BLaER1 (cell line): ENCODE measurements at regions not wholly inside any gene's neighbourhood (a gene's known extent, or its start where the extent isn't known, plus 50 kb on each side); places are given as distances from the start of the nearest gene placed in this dataset.
A peak's percentile ranks its signal among the peaks of the same experiment; 100 is the strongest.

Source experiments
- H3K27ac ChIP-seq: shearing (Covaris generic); formaldehyde crosslinking; 2 replicates; pipeline ENCODE4 v1.8.1; 2022
- H3K27me3 ChIP-seq: shearing (Covaris generic); formaldehyde crosslinking; 2 replicates; pipeline ENCODE4 v1.8.1; 2022
- H3K36me3 ChIP-seq: shearing (Covaris generic); formaldehyde crosslinking; 2 replicates; pipeline ENCODE4 v1.8.1; 2022
- H3K4me1 ChIP-seq: shearing (Covaris generic); formaldehyde crosslinking; 2 replicates; pipeline ENCODE4 v1.8.1; 2022
- H3K4me2 ChIP-seq: shearing (Covaris generic); formaldehyde crosslinking; 2 replicates; pipeline ENCODE4 v1.8.1; 2022
- H3K4me3 ChIP-seq: shearing (Covaris generic); formaldehyde crosslinking; 2 replicates; pipeline ENCODE4 v1.8.1; 2022
- H3K9ac ChIP-seq: shearing (Covaris generic); formaldehyde crosslinking; 2 replicates; pipeline ENCODE4 v1.8.1; 2022
- H3K9me3 ChIP-seq: shearing (Covaris generic); formaldehyde crosslinking; 2 replicates; pipeline ENCODE4 v1.8.1; 2022
- H4K20me1 ChIP-seq: shearing (Covaris generic); formaldehyde crosslinking; 2 replicates; pipeline ENCODE4 v1.8.1; 2022
- Cebpa-rat ChIP-seq: shearing (Covaris generic); IDR thresholded peaks from 2 replicates; pipeline ENCODE4 v1.8.1; 2022

DNA sequence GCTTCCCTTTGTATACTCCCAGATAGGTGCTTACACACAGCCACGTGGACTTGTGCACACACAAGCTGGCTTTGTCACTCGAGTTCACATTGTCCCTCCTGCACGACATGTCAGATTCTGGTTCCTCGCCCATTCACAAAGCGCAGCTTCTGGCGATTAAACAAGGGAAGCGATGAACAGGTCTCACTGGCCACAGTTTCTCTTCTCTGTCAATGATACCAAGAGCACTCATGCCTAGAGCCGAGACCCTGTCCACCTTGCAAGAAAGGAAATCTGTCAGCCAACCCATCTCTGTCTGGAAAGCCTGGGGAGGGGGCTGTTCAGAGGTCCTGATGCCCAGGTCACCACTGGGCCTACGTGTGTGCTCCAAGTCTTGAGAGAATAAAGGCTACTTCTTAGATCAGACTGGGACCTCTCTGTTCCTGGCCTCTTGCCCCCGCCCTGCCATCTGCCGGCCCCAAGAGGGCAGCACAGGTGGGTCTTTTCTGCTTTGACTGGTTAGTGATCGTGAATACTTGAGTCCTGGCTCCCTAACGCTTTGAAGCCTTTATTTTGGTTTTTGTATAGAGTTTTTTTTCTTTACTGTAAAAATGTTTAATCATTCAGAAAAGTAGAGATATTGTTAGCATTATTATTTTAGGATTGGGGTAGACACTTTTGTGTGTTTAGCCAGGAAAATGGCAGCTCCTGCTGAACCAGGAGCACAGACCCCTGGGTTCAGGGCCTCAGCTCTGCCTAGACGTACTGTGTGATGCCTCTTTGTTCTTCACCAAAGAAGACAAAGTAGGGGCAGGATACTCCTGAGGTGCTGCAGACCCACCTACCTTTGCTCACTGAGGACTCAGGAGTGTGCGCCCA lies 104.7 kb downstream of the MRM1 start:
- Histone ChIP-seq H3K4me2 (no peak overlapping the region), H3K4me1 (no peaks in the 10 kb centered on the region), H3K4me3 (no peak overlapping the region), H3K36me3 (no peaks in the 10 kb centered on the region), H3K9ac (no peak overlapping the region), H3K9me3 (no peaks in the 10 kb centered on the region), H3K27ac (no peak overlapping the region), H3K27me3 (no peaks in the 10 kb centered on the region), H4K20me1 (peaks cover 41% of the 10 kb centered on the region)
- no peak for TF ChIP-seq Cebpa-rat

DNA sequence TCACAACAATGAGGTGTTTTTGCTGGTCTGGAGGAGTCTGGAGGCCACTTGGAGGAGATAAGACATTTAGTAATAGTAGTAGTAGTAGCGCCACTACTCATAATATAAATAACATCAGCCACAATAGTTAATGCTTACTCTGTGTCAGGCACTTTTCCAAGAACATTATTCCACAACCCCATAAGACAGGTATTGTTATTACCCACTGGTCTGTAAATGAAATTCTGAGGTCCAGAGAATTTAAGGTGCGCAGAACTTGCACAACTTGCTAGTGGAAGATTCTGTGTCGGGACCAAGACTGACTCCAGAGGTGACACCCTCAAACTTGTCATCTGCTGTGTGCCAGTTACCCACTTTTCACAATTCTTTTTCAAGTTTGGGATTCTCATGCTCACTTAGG lies 106.5 kb downstream of the MRM1 start:
- H3K27ac ChIP-seq = no peak overlapping the region
- no peaks in the 10 kb centered on the region for H3K27me3 ChIP-seq

DNA sequence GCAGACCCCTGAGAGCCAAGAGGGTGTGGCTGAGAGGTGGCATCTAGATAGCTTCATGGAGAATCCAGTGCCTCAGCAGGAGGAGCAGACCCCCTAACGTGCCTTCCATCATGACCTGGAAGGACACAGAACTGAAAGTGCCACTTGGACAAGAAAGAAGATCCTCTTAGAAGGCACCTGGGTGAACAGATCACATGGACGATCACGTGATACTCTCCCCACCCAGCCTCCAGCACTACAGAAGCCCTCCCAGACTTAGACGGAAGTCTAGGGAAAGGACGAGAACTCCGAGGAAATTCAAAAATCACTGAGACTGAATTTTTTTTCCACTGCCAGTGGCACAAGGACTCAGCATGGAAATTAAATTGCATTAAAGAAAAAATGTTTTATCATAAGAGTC lies 113.4 kb downstream of the MRM1 start:
- H3K27ac ChIP-seq = no peak overlapping the region
- TF ChIP-seq Cebpa-rat = no peak
- H3K27me3 ChIP-seq = no peaks in the 10 kb centered on the region
- no peaks in the 10 kb centered on the region for H3K36me3 ChIP-seq
- H3K4me3 ChIP-seq = no peak overlapping the region
- H3K4me1 ChIP-seq = peaks cover 18% of the 10 kb centered on the region
- H4K20me1 ChIP-seq = no peaks in the 10 kb centered on the region
- H3K9ac ChIP-seq = no peak overlapping the region
- peaks cover 3% of the 10 kb centered on the region; the same call in 1 of the 2 replicates for H3K9me3 ChIP-seq
- H3K4me2 ChIP-seq = no peak overlapping the region

More for the DNA sequence above, 106.5 kb downstream of the MRM1 start:
- Histone ChIP-seq H3K4me2 (no peak overlapping the region), H4K20me1 (peaks cover 32% of the 10 kb centered on the region), H3K9ac (no peak overlapping the region), H3K4me1 (no peaks in the 10 kb centered on the region), H3K9me3 (no peaks in the 10 kb centered on the region), H3K36me3 (no peaks in the 10 kb centered on the region), H3K4me3 (no peak overlapping the region)
- TF ChIP-seq Cebpa-rat = no peak

DNA sequence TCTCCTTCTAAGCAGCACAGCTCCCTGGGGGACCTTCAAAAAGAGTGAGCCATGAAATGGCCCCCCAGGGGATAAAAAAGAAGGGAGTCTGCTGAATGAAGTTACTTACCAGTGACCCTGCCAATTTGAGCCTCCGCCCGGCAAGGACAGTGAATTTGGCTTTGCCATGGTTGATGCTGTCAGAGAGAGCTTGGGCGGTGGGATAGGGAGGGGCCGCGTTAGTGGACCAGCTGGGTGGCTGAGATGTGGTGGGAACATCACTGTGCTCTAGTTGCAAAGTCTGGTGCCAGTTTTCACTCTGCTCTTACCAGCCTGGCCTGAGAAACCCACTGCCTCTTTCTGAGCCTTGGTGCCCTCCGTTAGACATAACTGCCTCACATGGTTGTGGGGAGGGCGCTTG lies 114.6 kb downstream of the MRM1 start:
- no peak overlapping the region for H3K9ac ChIP-seq
- H3K9me3 ChIP-seq = peaks cover 3% of the 10 kb centered on the region; the same call in 1 of the 2 replicates
- peaks cover 29% of the 10 kb centered on the region for H3K4me1 ChIP-seq
- no peak overlapping the region for H3K4me3 ChIP-seq
- TF ChIP-seq Cebpa-rat = no peak
- no peaks in the 10 kb centered on the region for H4K20me1 ChIP-seq
- H3K27ac ChIP-seq = no peak overlapping the region
- no peaks in the 10 kb centered on the region for H3K36me3 ChIP-seq
- no peak overlapping the region for H3K4me2 ChIP-seq
- no peaks in the 10 kb centered on the region for H3K27me3 ChIP-seq

DNA sequence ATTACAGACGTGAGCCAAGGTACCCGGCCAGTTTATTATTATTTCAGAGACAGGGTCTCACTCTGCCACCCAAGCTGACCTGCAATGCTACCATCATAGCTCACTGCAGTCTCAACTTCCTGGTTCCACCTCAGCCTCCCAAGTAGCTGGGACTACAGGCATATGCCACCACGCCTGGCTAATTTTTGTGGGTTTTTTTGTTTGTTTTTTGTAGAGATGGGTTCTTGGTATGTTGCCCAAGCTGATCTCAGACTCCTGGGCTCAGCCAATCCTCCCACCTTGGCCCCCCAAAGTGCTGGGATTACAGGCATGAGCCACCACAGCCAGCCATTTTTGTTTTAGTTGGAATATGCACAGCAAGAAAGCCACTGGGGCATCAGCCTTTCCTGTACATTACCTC lies 115.7 kb downstream of the MRM1 start:
- H3K4me2 ChIP-seq = no peak overlapping the region
- H3K4me1 ChIP-seq = peaks cover 40% of the 10 kb centered on the region
- H4K20me1 ChIP-seq = no peaks in the 10 kb centered on the region
- H3K9me3 ChIP-seq = peaks cover 3% of the 10 kb centered on the region; the same call in 1 of the 2 replicates
- no peaks in the 10 kb centered on the region for H3K27me3 ChIP-seq
- H3K9ac ChIP-seq = no peak overlapping the region
- H3K27ac ChIP-seq = no peak overlapping the region
- H3K4me3 ChIP-seq = no peak overlapping the region
- H3K36me3 ChIP-seq = no peaks in the 10 kb centered on the region
- TF ChIP-seq Cebpa-rat = no peak

DNA sequence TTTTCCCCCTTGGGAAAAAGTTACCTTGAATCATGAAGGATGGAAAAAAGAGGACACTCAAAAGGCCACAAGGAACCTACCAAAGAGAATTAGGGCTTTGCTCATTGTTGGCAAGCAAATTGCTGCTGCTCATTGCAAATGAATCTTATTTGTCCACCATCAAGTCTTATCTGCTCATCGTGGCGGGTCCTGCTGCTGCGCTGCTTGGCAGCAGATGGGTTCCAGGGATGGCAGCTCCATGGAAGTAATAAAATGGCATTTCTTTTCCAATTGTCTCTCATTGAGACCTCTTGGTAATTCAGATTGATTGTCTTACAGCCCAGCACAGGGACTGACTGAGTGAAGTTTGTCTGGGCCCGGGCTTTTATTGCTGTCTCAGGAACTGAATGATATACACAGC lies 118.7 kb downstream of the MRM1 start:
- H4K20me1 ChIP-seq = no peaks in the 10 kb centered on the region
- H3K9ac ChIP-seq = no peak overlapping the region
- H3K4me2 ChIP-seq = peak overlapping the region; percentile 95
- no peak overlapping the region for H3K27ac ChIP-seq
- H3K27me3 ChIP-seq = no peaks in the 10 kb centered on the region
- no peak for TF ChIP-seq Cebpa-rat
- no peak overlapping the region for H3K4me3 ChIP-seq
- peaks cover 64% of the 10 kb centered on the region for H3K4me1 ChIP-seq
- no peaks in the 10 kb centered on the region for H3K36me3 ChIP-seq
- peaks cover 3% of the 10 kb centered on the region; the same call in 1 of the 2 replicates for H3K9me3 ChIP-seq

DNA sequence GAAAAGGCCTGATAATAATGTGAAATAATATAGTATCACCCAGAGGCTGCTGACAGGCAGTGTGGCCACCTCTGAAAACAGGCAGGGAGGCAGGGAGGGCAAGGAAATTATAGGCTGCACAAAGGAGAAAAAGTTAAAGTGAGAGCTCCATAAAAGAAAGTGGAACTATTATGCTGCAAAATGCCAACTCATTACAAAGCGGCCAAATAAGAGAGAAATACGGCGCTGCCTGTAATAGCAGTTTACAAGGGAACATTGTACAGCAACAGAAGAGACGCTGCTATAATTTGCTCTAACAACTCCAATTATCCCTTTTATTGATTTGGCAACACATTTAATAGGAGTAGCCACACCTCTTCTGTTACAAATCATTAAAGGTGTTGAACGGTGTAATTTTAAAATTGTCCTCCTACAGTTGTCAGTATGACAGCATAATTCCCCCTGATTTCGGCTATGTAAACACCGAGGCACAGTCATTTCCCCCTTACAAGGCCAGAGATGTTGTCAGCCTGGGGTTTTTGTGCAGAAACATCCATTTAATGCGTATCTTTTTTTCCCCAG lies 120.3 kb downstream of the MRM1 start:
- no peaks in the 10 kb centered on the region for H4K20me1 ChIP-seq
- H3K4me1 ChIP-seq = peaks cover 77% of the 10 kb centered on the region
- H3K4me3 ChIP-seq = peak overlapping the region; percentile 65
- H3K27ac ChIP-seq = peak overlapping the region; percentile 73
- no peak for TF ChIP-seq Cebpa-rat
- H3K4me2 ChIP-seq = peak overlapping the region; percentile 95
- no peaks in the 10 kb centered on the region for H3K27me3 ChIP-seq
- H3K9ac ChIP-seq = peak overlapping the region; percentile 65
- no peaks in the 10 kb centered on the region for H3K36me3 ChIP-seq
- peaks cover 3% of the 10 kb centered on the region; the same call in 1 of the 2 replicates for H3K9me3 ChIP-seq

DNA sequence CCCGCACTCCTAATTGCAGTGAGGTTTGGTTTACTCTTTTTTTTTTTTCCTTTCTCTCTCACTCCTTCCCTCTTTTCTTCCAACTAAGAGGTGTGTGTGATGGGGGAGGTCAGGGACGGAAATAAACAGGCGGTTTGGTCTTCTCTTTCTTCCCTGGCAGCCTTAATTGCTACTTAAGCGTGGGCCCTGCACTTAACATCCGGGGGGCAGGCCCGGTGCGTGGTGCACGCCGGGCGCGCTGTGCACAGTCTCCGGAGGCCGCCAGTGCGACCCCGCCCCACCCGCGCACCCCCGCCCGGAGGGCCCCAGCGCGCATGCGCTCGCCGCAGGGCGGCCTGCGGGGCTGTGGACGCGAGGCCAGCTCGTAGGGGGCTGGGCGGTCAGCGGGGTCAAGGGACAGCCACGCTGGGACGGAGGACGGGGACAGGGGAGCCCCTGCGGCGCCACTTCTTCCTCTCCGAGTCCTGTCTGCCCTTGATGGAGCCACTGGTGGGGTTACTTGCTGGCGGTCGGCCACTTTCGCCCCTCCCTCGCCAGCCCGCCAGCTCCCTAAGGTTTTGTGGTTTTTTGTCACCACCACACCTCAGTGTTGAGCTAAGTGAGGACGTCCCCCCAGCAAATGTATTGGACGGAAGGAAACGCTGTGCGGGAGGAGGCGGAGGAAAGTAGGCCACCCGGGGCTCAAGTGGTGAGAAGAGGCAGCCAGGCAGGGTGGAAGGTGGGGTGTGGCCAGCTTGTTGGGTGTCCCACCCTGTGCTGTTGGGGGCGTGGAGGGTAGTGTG lies 120.9 kb downstream of the MRM1 start:
- Histone ChIP-seq H3K9ac (peak overlapping the region; percentile 65), H3K36me3 (no peaks in the 10 kb centered on the region), H4K20me1 (no peaks in the 10 kb centered on the region), H3K4me1 (peaks cover 77% of the 10 kb centered on the region), H3K4me2 (peak overlapping the region; percentile 95), H3K27me3 (no peaks in the 10 kb centered on the region), H3K9me3 (peaks cover 3% of the 10 kb centered on the region; the same call in 1 of the 2 replicates), H3K27ac (peak overlapping the region; percentile 73), H3K4me3 (peak overlapping the region; percentile 65)
- TF ChIP-seq Cebpa-rat = no peak

DNA sequence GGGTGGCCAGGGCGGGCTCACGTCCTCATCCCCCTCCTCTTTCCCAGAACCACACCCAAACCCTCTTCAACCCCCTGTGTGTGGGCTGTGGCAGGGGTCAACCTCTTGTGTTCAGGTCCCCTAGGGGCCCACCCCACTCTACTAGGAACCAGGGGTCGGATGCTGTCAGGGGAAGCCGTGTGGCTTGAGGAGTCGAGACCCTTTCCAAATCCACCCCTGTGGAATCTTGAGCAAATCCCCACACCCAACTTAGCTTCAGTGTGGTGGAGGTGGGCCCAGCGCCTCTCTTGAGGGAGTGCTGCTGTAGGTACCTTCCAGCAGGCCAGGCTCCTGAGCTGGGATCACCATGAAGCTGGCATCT lies 121.5 kb downstream of the MRM1 start:
- Histone ChIP-seq H4K20me1 (no peaks in the 10 kb centered on the region), H3K27me3 (no peaks in the 10 kb centered on the region), H3K9me3 (peaks cover 3% of the 10 kb centered on the region; the same call in 1 of the 2 replicates), H3K4me2 (peak overlapping the region; percentile 95), H3K36me3 (no peaks in the 10 kb centered on the region), H3K9ac (peak overlapping the region; percentile 65; the same call in 1 of the 2 replicates), H3K4me1 (peaks cover 83% of the 10 kb centered on the region), H3K27ac (peak overlapping the region; percentile 73), H3K4me3 (peak overlapping the region; percentile 65)
- no peak for TF ChIP-seq Cebpa-rat
